PFSK-1 (cell line): ENCODE measurements at regions not wholly inside any gene's neighbourhood (a gene's known extent, or its start where the extent isn't known, plus 50 kb on each side); places are given as distances from the start of the nearest gene placed in this dataset.

Experiments used
- POLR2AphosphoS5 ChIP-seq: IDR thresholded peaks from 2 replicates; pipeline ENCODE4 v1.6.1; 2012; ENCODE audit warnings: low read depth, mild to moderate bottlenecking, control low read depth, low read length, moderate library complexity
- REST ChIP-seq, 2 experiments: IDR thresholded peaks; 2 replicates each; pipeline versions ENCODE4 v1.6.1 to v1.8.0; 2011 to 2012; ENCODE audit warnings: low read depth in 2 of 2, low read length in 2 of 2, control low read depth in 1 of 2, inconsistent platforms in 1 of 2, mild to moderate bottlenecking in 1 of 2, moderate library complexity in 1 of 2; ENCODE audit not compliant: insufficient read depth in 1 of 2
- SIN3A ChIP-seq: IDR thresholded peaks from 2 replicates; pipeline ENCODE4 v1.6.1; 2012; ENCODE audit warnings: mild to moderate bottlenecking, low read length, moderate library complexity, borderline replicate concordance; ENCODE audit not compliant: insufficient read depth
- TAF1 ChIP-seq: IDR thresholded peaks from 2 replicates; pipeline ENCODE4 v1.6.1; 2012; ENCODE audit warnings: low read length, control low read depth, borderline replicate concordance; ENCODE audit not compliant: insufficient read depth

- no peak for TF ChIP-seq REST (IDR thresholded peaks at IDR 0.05; ENCODE audit: insufficient read depth in 1 of 2, low read depth in 2 of 2, low read length in 2 of 2)
- no peak for TF ChIP-seq TAF1
- no peak for TF ChIP-seq SIN3A
- TF ChIP-seq POLR2AphosphoS5, result no peak
These were observed 1638.3 kb upstream of the ZEB2 start for GRCh38 chr2:146158072-146158674.
